ENCODE measurements at regions not wholly inside any gene's neighbourhood (a gene's known extent, or its start where the extent isn't known, plus 50 kb on each side); places are given as distances from the start of the nearest gene placed in this dataset.

- Histone ChIP-seq H3K4me1 (no peaks in the 10 kb centered on the region), H3K27ac (no peak overlapping the region), H3K9me3 (no peaks in the 10 kb centered on the region), H3K4me3 (no peak overlapping the region), H3K27me3 (ENCODE audit: insufficient read depth in 3 of 3, low read length in 2 of 3) (no peaks in the 10 kb centered on the region), H3K36me3 (ENCODE audit: insufficient read depth in 1 of 2, low read depth in 1 of 2) (no peaks in the 10 kb centered on the region)
- DNase-seq (no peak), ATAC-seq (no peak)
- intact Hi-C loops (cut with DNase I) = no loop called here
- TF ChIP-seq CTCF (IDR thresholded peaks at IDR 0.05) = no peak
- 13 to 30% (median 23%) methylated on average over 1 of the region's 1 CpG for WGBS, 3 donors
These were observed 141.1 kb upstream of the NDST3 start for GRCh38 chr4:117893207-117893606.

- intact Hi-C loops (cut with DNase I) = no loop called here
- Histone ChIP-seq H3K27me3 (ENCODE audit: insufficient read depth in 3 of 3, low read length in 2 of 3) (no peaks in the 10 kb centered on the region), H3K9me3 (no peaks in the 10 kb centered on the region), H3K4me3 (no peak overlapping the region), H3K4me1 (no peaks in the 10 kb centered on the region), H3K27ac (no peak overlapping the region), H3K36me3 (ENCODE audit: insufficient read depth in 1 of 2, low read depth in 1 of 2) (no peaks in the 10 kb centered on the region)
- no peak for TF ChIP-seq CTCF (IDR thresholded peaks at IDR 0.05)
- ATAC-seq (no peak), DNase-seq (no peak)
These were observed 135.8 kb upstream of the NDST3 start for GRCh38 chr4:117898496-117898895.

GRCh38 chr4:117900832-117901231, 133.5 kb upstream of the NDST3 start:
- no peak for DNase-seq
- intact Hi-C loops (cut with DNase I) = no loop called here
- WGBS, 3 donors = 40 to 47% (median 47%) methylated on average over 2 of the region's 2 CpGs

GRCh38 chr4:117907646-117908045, 126.6 kb upstream of the NDST3 start:
- intact Hi-C loops (cut with DNase I) = loop anchor here in 1 of 2 donors (2.0 kb wide), 1 partner anchor 13 kb away; no protein-coding TSS in a partner anchor
- H3K27ac ChIP-seq = no peak overlapping the region
- 38 to 68% (median 45%) methylated on average over 1 of the region's 1 CpG for whole genome bisulfite sequencing, 3 donors
- DNase-seq (no peak), ATAC-seq (no peak)
- no peaks in the 10 kb centered on the region for H3K4me1 ChIP-seq
- H3K36me3 ChIP-seq (ENCODE audit: insufficient read depth in 1 of 2, low read depth in 1 of 2) = no peaks in the 10 kb centered on the region
- H3K27me3 ChIP-seq (ENCODE audit: insufficient read depth in 3 of 3, low read length in 2 of 3) = no peaks in the 10 kb centered on the region
- no peaks in the 10 kb centered on the region for H3K9me3 ChIP-seq
- TF ChIP-seq CTCF (IDR thresholded peaks at IDR 0.05) = no peak
- H3K4me3 ChIP-seq = no peak overlapping the region

More at GRCh38 chr4:117900832-117901231, 133.5 kb upstream of the NDST3 start:
- no peaks in the 10 kb centered on the region for H3K36me3 ChIP-seq (ENCODE audit: insufficient read depth in 1 of 2, low read depth in 1 of 2)
- H3K27me3 ChIP-seq (ENCODE audit: insufficient read depth in 3 of 3, low read length in 2 of 3) = no peaks in the 10 kb centered on the region
- no peak for TF ChIP-seq CTCF (IDR thresholded peaks at IDR 0.05)
- no peaks in the 10 kb centered on the region for H3K9me3 ChIP-seq
- H3K27ac ChIP-seq = no peak overlapping the region
- no peak for ATAC-seq
- H3K4me1 ChIP-seq = no peaks in the 10 kb centered on the region
- H3K4me3 ChIP-seq = no peak overlapping the region
